ENCODE measurements at regions not wholly inside any gene's neighbourhood (a gene's known extent, or its start where the extent isn't known, plus 50 kb on each side); places are given as distances from the start of the nearest gene placed in this dataset.

DNA sequence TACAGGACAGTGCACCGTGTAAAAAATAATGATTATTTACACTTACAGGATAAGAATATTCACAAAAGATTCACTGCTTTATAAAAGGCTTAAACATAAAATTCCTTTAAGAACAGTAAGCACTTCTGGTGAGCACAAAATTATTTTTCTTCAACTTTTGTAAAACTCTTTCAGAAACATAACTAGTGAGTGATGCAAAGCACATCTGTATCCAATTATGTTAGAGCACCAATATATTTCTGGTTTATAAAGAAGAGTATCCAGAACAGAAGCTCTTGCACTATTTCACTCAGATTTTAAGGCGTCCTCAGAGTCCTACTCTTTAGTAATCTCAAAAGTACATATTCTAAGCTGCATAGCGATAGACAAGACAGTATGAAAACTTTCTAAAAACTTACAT, 276.0 kb downstream of the C4orf33 start:
- Histone ChIP-seq H3K36me3 (no peaks in the 10 kb centered on the region), H3K27ac (no peak overlapping the region), H3K27me3 (no peaks in the 10 kb centered on the region), H3K9me3 (no peaks in the 10 kb centered on the region), H3K4me1 (peaks cover 4 to 43% (median 9%) of the 10 kb centered on the region in 3 donors), H3K4me3 (no peak overlapping the region)
- no peak for ATAC-seq
- WGBS, 2 donors (ENCODE audit: low coverage in 1 of 2), result 47 to 71% methylated on average over 2 to 3 of the region's 3 CpGs
- TF ChIP-seq CTCF (IDR thresholded peaks at IDR 0.05) (no peak), EP300 (IDR thresholded peaks at IDR 0.05) (no peak), POLR2A (IDR thresholded peaks at IDR 0.05) (no peak), POLR2AphosphoS5 (IDR thresholded peaks at IDR 0.05) (no peak)

DNA sequence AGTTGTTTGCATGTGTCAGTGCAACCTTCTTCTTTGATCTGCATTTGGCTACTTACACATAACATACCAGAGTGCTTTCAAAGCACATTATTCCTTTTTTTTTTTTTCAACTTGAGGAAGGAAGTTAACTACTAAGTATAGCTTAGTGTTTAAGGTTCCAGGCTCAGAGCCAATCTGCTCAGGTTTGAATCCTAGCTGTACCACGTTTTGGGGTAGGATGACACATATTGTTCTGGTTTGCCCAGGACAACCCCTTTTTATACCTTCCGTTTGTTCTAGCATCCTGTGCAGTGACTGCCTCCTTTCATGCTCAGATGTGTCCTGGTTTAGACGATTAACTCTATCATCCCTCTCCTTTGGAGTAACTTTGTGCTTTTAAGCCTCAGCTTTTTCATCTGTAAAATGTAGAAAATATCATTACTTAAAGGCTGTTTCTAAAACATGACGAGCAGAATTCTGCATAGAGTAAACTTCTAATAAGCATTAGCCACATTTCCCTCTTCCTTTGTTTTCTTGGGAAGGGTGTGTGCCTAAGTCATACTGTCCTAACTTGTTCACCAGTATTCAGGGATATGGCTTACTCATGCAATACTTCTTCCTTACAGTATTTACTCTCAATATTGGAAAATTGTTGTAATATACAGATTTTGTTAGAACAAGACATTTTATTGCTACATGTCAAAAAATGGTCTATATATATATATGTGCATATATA, 281.3 kb downstream of the C4orf33 start:
- WGBS, 2 donors (ENCODE audit: low coverage in 1 of 2), result 19 to 31% methylated on average over 4 of the region's 4 CpGs
- TF ChIP-seq POLR2A (IDR thresholded peaks at IDR 0.05) (no peak), CTCF (IDR thresholded peaks at IDR 0.05) (no peak), EP300 (IDR thresholded peaks at IDR 0.05) (no peak), POLR2AphosphoS5 (IDR thresholded peaks at IDR 0.05) (no peak)
- no peak overlapping the region for H3K27ac ChIP-seq

GRCh38 chr4:129378364-129378763, 282.4 kb downstream of the C4orf33 start:
- no peak for ATAC-seq
- Histone ChIP-seq H3K27me3 (no peaks in the 10 kb centered on the region), H3K4me3 (no peak overlapping the region), H3K4me1 (peaks cover 0 to 25% (median 0%) of the 10 kb centered on the region in 3 donors), H3K9me3 (no peaks in the 10 kb centered on the region), H3K36me3 (no peaks in the 10 kb centered on the region), H3K27ac (no peak overlapping the region)
- TF ChIP-seq POLR2AphosphoS5 (IDR thresholded peaks at IDR 0.05) (no peak), POLR2A (IDR thresholded peaks at IDR 0.05) (no peak), EP300 (IDR thresholded peaks at IDR 0.05) (no peak), CTCF (IDR thresholded peaks at IDR 0.05) (no peak)
- WGBS, 2 donors (ENCODE audit: low coverage in 1 of 2), result 65 to 81% methylated on average over 3 of the region's 3 CpGs

More for the DNA sequence above, 281.3 kb downstream of the C4orf33 start:
- Histone ChIP-seq H3K9me3 (no peaks in the 10 kb centered on the region), H3K4me1 (peaks cover 0 to 25% (median 0%) of the 10 kb centered on the region in 3 donors), H3K27me3 (no peaks in the 10 kb centered on the region), H3K4me3 (no peak overlapping the region), H3K36me3 (no peaks in the 10 kb centered on the region)
- no peak for ATAC-seq

DNA sequence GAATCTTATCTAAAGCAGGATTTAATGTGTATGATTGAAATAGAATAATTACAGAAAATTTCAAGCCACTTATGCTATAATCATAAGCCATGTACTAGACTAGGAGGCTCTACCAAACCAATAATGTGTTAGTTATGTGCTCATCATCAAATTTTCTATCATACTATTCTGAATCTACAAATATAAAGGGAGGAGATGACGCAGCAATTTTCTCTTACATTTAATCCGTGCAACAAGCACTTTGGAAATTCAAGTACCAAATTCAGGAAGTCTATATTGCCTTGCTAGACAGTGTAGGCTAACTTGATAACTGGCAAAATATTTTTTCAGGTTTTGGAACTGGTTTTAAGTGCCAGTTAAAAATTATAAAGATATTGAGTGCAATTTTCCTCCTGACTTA, 283.5 kb downstream of the C4orf33 start:
- no peak overlapping the region for H3K27ac ChIP-seq
- peaks cover 0 to 22% (median 0%) of the 10 kb centered on the region in 3 donors for H3K4me1 ChIP-seq
- no peaks in the 10 kb centered on the region for H3K36me3 ChIP-seq
- 88 to 91% methylated on average over 2 of the region's 2 CpGs for WGBS, 2 donors (ENCODE audit: low coverage in 1 of 2)
- TF ChIP-seq POLR2AphosphoS5 (IDR thresholded peaks at IDR 0.05) (no peak), POLR2A (IDR thresholded peaks at IDR 0.05) (no peak), CTCF (IDR thresholded peaks at IDR 0.05) (no peak), EP300 (IDR thresholded peaks at IDR 0.05) (no peak)
- H3K9me3 ChIP-seq, result no peaks in the 10 kb centered on the region
- no peak for ATAC-seq
- H3K27me3 ChIP-seq, result no peaks in the 10 kb centered on the region
- no peak overlapping the region for H3K4me3 ChIP-seq

DNA sequence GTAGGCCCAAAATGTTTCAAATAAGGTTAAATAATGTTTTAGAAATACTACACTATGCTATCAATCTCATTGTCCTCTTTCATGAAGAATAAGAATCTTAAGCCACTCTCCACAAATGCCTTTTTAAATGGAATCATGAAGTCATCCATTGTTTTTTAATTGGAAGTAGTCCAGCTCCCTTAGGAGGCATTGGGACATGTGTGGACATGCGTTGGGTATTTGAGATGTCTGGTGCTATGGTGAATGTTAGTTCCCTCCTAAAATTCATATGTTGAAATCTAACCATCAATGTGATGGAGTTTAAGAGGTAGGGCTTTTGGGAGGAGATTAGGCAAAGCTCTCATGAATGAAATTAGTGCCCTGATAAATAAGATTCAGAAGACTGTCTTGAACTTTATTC, 289.0 kb downstream of the C4orf33 start:
- H3K9me3 ChIP-seq, result no peaks in the 10 kb centered on the region
- peaks cover 0 to 12% (median 0%) of the 10 kb centered on the region in 3 donors for H3K4me1 ChIP-seq
- H3K36me3 ChIP-seq, result no peaks in the 10 kb centered on the region
- H3K27me3 ChIP-seq, result no peaks in the 10 kb centered on the region
- H3K4me3 ChIP-seq, result no peak overlapping the region
- ATAC-seq, result no peak
- no peak overlapping the region for H3K27ac ChIP-seq
- TF ChIP-seq POLR2AphosphoS5 (IDR thresholded peaks at IDR 0.05) (no peak), POLR2A (IDR thresholded peaks at IDR 0.05) (no peak), EP300 (IDR thresholded peaks at IDR 0.05) (no peak), CTCF (IDR thresholded peaks at IDR 0.05) (no peak)
- 63 to 70% methylated on average over 1 of the region's 1 CpG for WGBS, 2 donors (ENCODE audit: low coverage in 1 of 2)

Data from gastroesophageal sphincter (tissue), 4 donors.